ENCODE measurements at regions not wholly inside any gene's neighbourhood (a gene's known extent, or its start where the extent isn't known, plus 50 kb on each side); places are given as distances from the start of the nearest gene placed in this dataset.

GRCh38 chr3:73212683-73213082 is 151.2 kb downstream of the EBLN2 start:
- ChIA-PET POLR2A (no interaction called here), CTCF (interaction anchor here (1.3 kb wide), 1 partner anchor 21 kb away, joined by 6 read pairs; no protein-coding TSS in a partner anchor)
- no peak for ATAC-seq
- Mint-ChIP-seq H3K36me3 (0 out of 2 replicates have a peak, but pooled peaks cover 3% of the 10 kb centered on the region), H3K27ac (no peak overlapping the region), H3K9me3 (peaks cover 12% of the 10 kb centered on the region), H3K4me1 (no peaks in the 10 kb centered on the region), H3K27me3 (ENCODE audit: low read depth) (no peaks in the 10 kb centered on the region), H3K4me3 (no peak overlapping the region)
- no peak for DNase-seq (ENCODE audit: low spot score)
- TF ChIP-seq ETV6 (CRISPR knock-in tag; IDR thresholded peaks at IDR 0.05) = no peak
- no peak for TF ChIP-seq RELA (CRISPR knock-in tag; IDR thresholded peaks at IDR 0.05; ENCODE audit: borderline replicate concordance)
- TF ChIP-seq, protein P1, sequence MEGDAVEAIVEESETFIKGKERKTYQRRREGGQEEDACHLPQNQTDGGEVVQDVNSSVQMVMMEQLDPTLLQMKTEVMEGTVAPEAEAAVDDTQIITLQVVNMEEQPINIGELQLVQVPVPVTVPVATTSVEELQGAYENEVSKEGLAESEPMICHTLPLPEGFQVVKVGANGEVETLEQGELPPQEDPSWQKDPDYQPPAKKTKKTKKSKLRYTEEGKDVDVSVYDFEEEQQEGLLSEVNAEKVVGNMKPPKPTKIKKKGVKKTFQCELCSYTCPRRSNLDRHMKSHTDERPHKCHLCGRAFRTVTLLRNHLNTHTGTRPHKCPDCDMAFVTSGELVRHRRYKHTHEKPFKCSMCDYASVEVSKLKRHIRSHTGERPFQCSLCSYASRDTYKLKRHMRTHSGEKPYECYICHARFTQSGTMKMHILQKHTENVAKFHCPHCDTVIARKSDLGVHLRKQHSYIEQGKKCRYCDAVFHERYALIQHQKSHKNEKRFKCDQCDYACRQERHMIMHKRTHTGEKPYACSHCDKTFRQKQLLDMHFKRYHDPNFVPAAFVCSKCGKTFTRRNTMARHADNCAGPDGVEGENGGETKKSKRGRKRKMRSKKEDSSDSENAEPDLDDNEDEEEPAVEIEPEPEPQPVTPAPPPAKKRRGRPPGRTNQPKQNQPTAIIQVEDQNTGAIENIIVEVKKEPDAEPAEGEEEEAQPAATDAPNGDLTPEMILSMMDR (IDR thresholded peaks at IDR 0.05) = no peak
- TF ChIP-seq MLX (CRISPR knock-in tag; IDR thresholded peaks at IDR 0.05) = no peak
- no peak for TF ChIP-seq ZMAT4 (CRISPR knock-in tag; IDR thresholded peaks at IDR 0.05)
- no peak for TF ChIP-seq ESRRA (CRISPR knock-in tag; IDR thresholded peaks at IDR 0.05; ENCODE audit: borderline replicate concordance)
- no peak for TF ChIP-seq ZNF416 (CRISPR knock-in tag; IDR thresholded peaks at IDR 0.05)
- TF ChIP-seq GRHL2 (CRISPR knock-in tag; IDR thresholded peaks at IDR 0.05; ENCODE audit: insufficient replicate concordance, severe bottlenecking) = no peak
- TF ChIP-seq JAZF1 (CRISPR knock-in tag; IDR thresholded peaks at IDR 0.05) = no peak
- TF ChIP-seq ZNF512 (CRISPR knock-in tag; IDR thresholded peaks at IDR 0.05; ENCODE audit: borderline replicate concordance) = no peak
- TF ChIP-seq OVOL2 (CRISPR knock-in tag; IDR thresholded peaks at IDR 0.05; ENCODE audit: borderline replicate concordance) = no peak
- TF ChIP-seq ZNF219 (CRISPR knock-in tag; IDR thresholded peaks at IDR 0.05; ENCODE audit: borderline replicate concordance) = no peak
- no peak for TF ChIP-seq SMAD3 (CRISPR knock-in tag; IDR thresholded peaks at IDR 0.05; ENCODE audit: borderline replicate concordance)

- POLR2A ChIA-PET = no interaction called here
- CTCF ChIA-PET = no interaction called here
- no peak for ATAC-seq
- Mint-ChIP-seq H3K36me3 (0 out of 2 replicates have a peak, but pooled peaks cover 3% of the 10 kb centered on the region), H3K27me3 (ENCODE audit: low read depth) (no peaks in the 10 kb centered on the region), H3K4me3 (no peak overlapping the region), H3K27ac (no peak overlapping the region), H3K4me1 (no peaks in the 10 kb centered on the region), H3K9me3 (peaks cover 12% of the 10 kb centered on the region)
- no peak for DNase-seq (ENCODE audit: low spot score)
- TF ChIP-seq, protein P2, sequence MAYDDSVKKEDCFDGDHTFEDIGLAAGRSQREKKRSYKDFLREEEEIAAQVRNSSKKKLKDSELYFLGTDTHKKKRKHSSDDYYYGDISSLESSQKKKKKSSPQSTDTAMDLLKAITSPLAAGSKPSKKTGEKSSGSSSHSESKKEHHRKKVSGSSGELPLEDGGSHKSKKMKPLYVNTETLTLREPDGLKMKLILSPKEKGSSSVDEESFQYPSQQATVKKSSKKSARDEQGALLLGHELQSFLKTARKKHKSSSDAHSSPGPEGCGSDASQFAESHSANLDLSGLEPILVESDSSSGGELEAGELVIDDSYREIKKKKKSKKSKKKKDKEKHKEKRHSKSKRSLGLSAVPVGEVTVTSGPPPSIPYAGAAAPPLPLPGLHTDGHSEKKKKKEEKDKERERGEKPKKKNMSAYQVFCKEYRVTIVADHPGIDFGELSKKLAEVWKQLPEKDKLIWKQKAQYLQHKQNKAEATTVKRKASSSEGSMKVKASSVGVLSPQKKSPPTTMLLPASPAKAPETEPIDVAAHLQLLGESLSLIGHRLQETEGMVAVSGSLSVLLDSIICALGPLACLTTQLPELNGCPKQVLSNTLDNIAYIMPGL (CRISPR knock-in tag; IDR thresholded peaks at IDR 0.05) = no peak
- no peak for TF ChIP-seq IRF2 (CRISPR knock-in tag; IDR thresholded peaks at IDR 0.05; ENCODE audit: borderline replicate concordance, low read depth)
These were observed 152.4 kb downstream of the EBLN2 start for GRCh38 chr3:73213896-73214295.

GRCh38 chr3:73214846-73215245 is 153.4 kb downstream of the EBLN2 start:
- 0 out of 2 replicates have a peak, but pooled peaks cover 3% of the 10 kb centered on the region for H3K36me3 Mint-ChIP-seq
- H3K4me3 Mint-ChIP-seq = no peak overlapping the region
- no peaks in the 10 kb centered on the region for H3K27me3 Mint-ChIP-seq (ENCODE audit: low read depth)
- H3K9me3 Mint-ChIP-seq = peaks cover 12% of the 10 kb centered on the region
- CTCF ChIA-PET = no interaction called here
- H3K27ac Mint-ChIP-seq = no peak overlapping the region
- POLR2A ChIA-PET = no interaction called here
- no peaks in the 10 kb centered on the region for H3K4me1 Mint-ChIP-seq
- ATAC-seq (no peak), DNase-seq (ENCODE audit: low spot score) (no peak)
- no peak for TF ChIP-seq FOXP1 (CRISPR knock-in tag; IDR thresholded peaks at IDR 0.05; ENCODE audit: borderline replicate concordance)
- no peak for TF ChIP-seq E2F5 (CRISPR knock-in tag; IDR thresholded peaks at IDR 0.05)
- TF ChIP-seq NR3C1 (CRISPR knock-in tag; conservative IDR thresholded peaks at IDR 0.05; ENCODE audit: low read depth) = no peak
- TF ChIP-seq ATF2 (CRISPR knock-in tag; IDR thresholded peaks at IDR 0.05; ENCODE audit: borderline replicate concordance, low read depth) = no peak
- TF ChIP-seq, protein P3, sequence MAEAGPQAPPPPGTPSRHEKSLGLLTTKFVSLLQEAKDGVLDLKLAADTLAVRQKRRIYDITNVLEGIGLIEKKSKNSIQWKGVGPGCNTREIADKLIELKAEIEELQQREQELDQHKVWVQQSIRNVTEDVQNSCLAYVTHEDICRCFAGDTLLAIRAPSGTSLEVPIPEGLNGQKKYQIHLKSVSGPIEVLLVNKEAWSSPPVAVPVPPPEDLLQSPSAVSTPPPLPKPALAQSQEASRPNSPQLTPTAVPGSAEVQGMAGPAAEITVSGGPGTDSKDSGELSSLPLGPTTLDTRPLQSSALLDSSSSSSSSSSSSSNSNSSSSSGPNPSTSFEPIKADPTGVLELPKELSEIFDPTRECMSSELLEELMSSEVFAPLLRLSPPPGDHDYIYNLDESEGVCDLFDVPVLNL (CRISPR knock-in tag; IDR thresholded peaks at IDR 0.05; ENCODE audit: borderline replicate concordance, low read depth) = no peak
- no peak for TF ChIP-seq IRF2 (CRISPR knock-in tag; IDR thresholded peaks at IDR 0.05; ENCODE audit: borderline replicate concordance, low read depth)
- no peak for TF ChIP-seq GTF2I (CRISPR knock-in tag; conservative IDR thresholded peaks at IDR 0.05)
- TF ChIP-seq CREB1 (CRISPR knock-in tag; IDR thresholded peaks at IDR 0.05) = no peak

All from WTC11 (cell line).